Hepatocyte (in vitro differentiated cells): ENCODE measurements at regions not wholly inside any gene's neighbourhood (a gene's known extent, or its start where the extent isn't known, plus 50 kb on each side); places are given as distances from the start of the nearest gene placed in this dataset.

ENCODE experiments used
- CTCF ChIP-seq: fragments of 200-600 bp; sonication (generic); IDR thresholded peaks from 2 replicates; pipeline ENCODE4 v1.5.1; 2016; ENCODE audit warnings: antibody characterized with exemption, mild to moderate bottlenecking; ENCODE audit not compliant: poor library complexity
- EZH2 ChIP-seq: fragments of 200-600 bp; sonication (generic); IDR thresholded peaks from 2 replicates; pipeline ENCODE4 v1.6.1; 2016; ENCODE audit warnings: antibody characterized with exemption, mild to moderate bottlenecking, borderline replicate concordance
- EZH2phosphoT487 ChIP-seq: fragments of 200-600 bp; sonication (generic); IDR thresholded peaks from one replicate; pipeline ENCODE4 v1.6.1; 2018; ENCODE audit warnings: antibody characterized with exemption, mild to moderate bottlenecking, low read depth, moderate library complexity; ENCODE audit not compliant: unreplicated experiment, severe bottlenecking

- TF ChIP-seq CTCF (no peak), EZH2 (no peak), EZH2phosphoT487 (no peak)
These were observed 297.5 kb upstream of the DPH6 start for GRCh38 chr15:35843498-35843897.
